H9 (cell line): ENCODE measurements at regions not wholly inside any gene's neighbourhood (a gene's known extent, or its start where the extent isn't known, plus 50 kb on each side); places are given as distances from the start of the nearest gene placed in this dataset.

Experiments
- DNase-seq: peaks from one replicate; pipeline ENCODE4 v3.0.0-alpha.2; 2017
- H2AFZ ChIP-seq: one replicate; pipeline ENCODE4 v1.6.1; 2013; ENCODE audit warnings: mild to moderate bottlenecking, low read length, control low read depth, moderate library complexity
- H2AK5ac ChIP-seq: 2 replicates; pipeline ENCODE4 v1.6.1; 2013; ENCODE audit warnings: low read length, control low read depth, mixed read lengths; ENCODE audit not compliant: insufficient read length
- H2BK120ac ChIP-seq: one replicate; pipeline ENCODE4 v1.6.1; 2013; ENCODE audit warnings: low read depth, mild to moderate bottlenecking, low read length, control low read depth, inconsistent platforms; ENCODE audit not compliant: poor library complexity, severe bottlenecking
- H2BK12ac ChIP-seq: 2 replicates; pipeline ENCODE4 v1.6.1; 2013; ENCODE audit warnings: low read length, control low read depth, mixed read lengths, low read depth; ENCODE audit not compliant: insufficient read length
- H2BK15ac ChIP-seq: 2 replicates; pipeline ENCODE4 v1.6.1; 2013; ENCODE audit warnings: low read depth, low read length, control low read depth
- H2BK20ac ChIP-seq: one replicate; pipeline ENCODE4 v1.6.1; 2013; ENCODE audit warnings: low read depth, mild to moderate bottlenecking, low read length, control low read depth, inconsistent platforms; ENCODE audit not compliant: poor library complexity, severe bottlenecking
- H2BK5ac ChIP-seq: 2 replicates; pipeline ENCODE4 v1.6.1; 2013; ENCODE audit warnings: low read length, control low read depth, mixed read lengths; ENCODE audit not compliant: insufficient read length
- H3K14ac ChIP-seq: 2 replicates; pipeline ENCODE4 v1.6.1; 2013; ENCODE audit warnings: low read length, control low read depth; ENCODE audit not compliant: insufficient read depth
- H3K18ac ChIP-seq: 2 replicates; pipeline ENCODE4 v1.6.1; 2013; ENCODE audit warnings: low read depth, mild to moderate bottlenecking, mixed read lengths, low read length, control low read depth; ENCODE audit not compliant: insufficient read length
- H3K23ac ChIP-seq: 2 replicates; pipeline ENCODE4 v1.6.1; 2013; ENCODE audit warnings: low read length, control low read depth, mixed read lengths, low read depth; ENCODE audit not compliant: insufficient read length
- H3K23me2 ChIP-seq: 2 replicates; pipeline ENCODE4 v1.6.1; 2013; ENCODE audit warnings: low read depth, mild to moderate bottlenecking, mixed read lengths, low read length, control low read depth; ENCODE audit not compliant: insufficient read length, poor library complexity, severe bottlenecking
- H3K27ac ChIP-seq: 2 replicates; pipeline ENCODE4 v1.5.1; 2013; ENCODE audit warnings: low read length, control low read depth, mixed read lengths, low read depth; ENCODE audit not compliant: insufficient read length
- H3K27me3 ChIP-seq: 2 replicates; pipeline ENCODE4 v1.6.1; 2013; ENCODE audit warnings: low read length, control low read depth, inconsistent platforms; ENCODE audit not compliant: insufficient read depth
- H3K4ac ChIP-seq: 2 replicates; pipeline ENCODE4 v1.6.1; 2013; ENCODE audit warnings: low read depth, mild to moderate bottlenecking, control low read depth, inconsistent platforms, low read length, moderate library complexity
- H3K4me1 ChIP-seq: 2 replicates; pipeline ENCODE4 v1.6.1; 2013; ENCODE audit warnings: low read length, control low read depth, inconsistent platforms; ENCODE audit not compliant: insufficient read depth
- H3K4me2 ChIP-seq: 2 replicates; pipeline ENCODE4 v1.6.1; 2013; ENCODE audit warnings: low read length, control low read depth, mixed read lengths; ENCODE audit not compliant: insufficient read length, insufficient read depth
- H3K56ac ChIP-seq: 2 replicates; pipeline ENCODE4 v1.6.1; 2013; ENCODE audit warnings: low read depth, mild to moderate bottlenecking, mixed read lengths, low read length, control low read depth; ENCODE audit not compliant: insufficient read length
- H3K79me1 ChIP-seq: 2 replicates; pipeline ENCODE4 v1.6.1; 2013; ENCODE audit warnings: low read depth, mild to moderate bottlenecking, moderate library complexity, low read length, control low read depth, inconsistent platforms; ENCODE audit not compliant: insufficient read depth, poor library complexity, severe bottlenecking
- H3K79me2 ChIP-seq: 2 replicates; pipeline ENCODE4 v1.6.1; 2013; ENCODE audit warnings: low read length, control low read depth, inconsistent platforms; ENCODE audit not compliant: insufficient read depth
- H3K9ac ChIP-seq: 2 replicates; pipeline ENCODE4 v1.6.1; 2013; ENCODE audit warnings: low read length, control low read depth, mixed read lengths; ENCODE audit not compliant: insufficient read length; ENCODE audit errors: extremely low read depth
- H3K9me3 ChIP-seq: one replicate; pipeline ENCODE4 v1.6.1; 2013; ENCODE audit warnings: low read depth, low read length, inconsistent platforms; ENCODE audit not compliant: control insufficient read depth
- H3T11ph ChIP-seq: one replicate; pipeline ENCODE4 v1.6.1; 2013; ENCODE audit warnings: mild to moderate bottlenecking, low read length, control low read depth, inconsistent platforms
- H4K20me1 ChIP-seq: one replicate; pipeline ENCODE4 v1.6.1; 2013; ENCODE audit not compliant: control insufficient read depth, insufficient read length, insufficient read depth
- H4K5ac ChIP-seq: 2 replicates; pipeline ENCODE4 v1.6.1; 2013; ENCODE audit warnings: low read depth, mild to moderate bottlenecking, mixed read lengths, low read length, control low read depth; ENCODE audit not compliant: insufficient read length
- H4K8ac ChIP-seq: replicated peaks from 2 replicates; pipeline ENCODE4 v1.6.1; 2013; ENCODE audit warnings: low read length, control low read depth, mixed read lengths, low read depth; ENCODE audit not compliant: insufficient read length
- H4K91ac ChIP-seq: 2 replicates; pipeline ENCODE4 v1.6.1; 2013; ENCODE audit warnings: low read depth, mild to moderate bottlenecking, moderate library complexity, mixed read lengths, low read length, control low read depth; ENCODE audit not compliant: insufficient read length
- H3K27ac Mint-ChIP-seq, 3 experiments: 2 replicates in 2 of 3; 3 replicates in 1 of 3; pipeline ENCODE4 v1.8.0; 2020 to 2021; ENCODE audit warnings: mixed read lengths in 3 of 3, mild to moderate bottlenecking in 1 of 3, moderate library complexity in 1 of 3
- H3K27me3 Mint-ChIP-seq: 2 replicates; pipeline ENCODE4 v1.8.0; 2021; ENCODE audit warnings: low read depth, mild to moderate bottlenecking, moderate library complexity, mixed read lengths
- H3K36me3 Mint-ChIP-seq, 3 experiments: 2 replicates in 2 of 3; 3 replicates in 1 of 3; pipeline ENCODE4 v1.8.0; 2020 to 2021; ENCODE audit warnings: low read depth in 3 of 3, mixed read lengths in 3 of 3; ENCODE audit not compliant: insufficient read depth in 1 of 3
- H3K4me1 Mint-ChIP-seq, 2 experiments: 2 replicates each; pipeline ENCODE4 v1.8.0; 2020; ENCODE audit warnings: mixed read lengths in 2 of 2
- H3K4me3 Mint-ChIP-seq, 2 experiments: 2 replicates in 1 of 2; 3 replicates in 1 of 2; pipeline ENCODE4 v1.8.0; 2020 to 2021; ENCODE audit warnings: mild to moderate bottlenecking in 2 of 2, mixed read lengths in 2 of 2, moderate library complexity in 1 of 2
- H3K9me3 Mint-ChIP-seq, 2 experiments: 2 replicates in 1 of 2; 3 replicates in 1 of 2; pipeline ENCODE4 v1.8.0; 2020; ENCODE audit warnings: mild to moderate bottlenecking in 2 of 2, mixed read lengths in 2 of 2, moderate library complexity in 1 of 2
- CTCF ChIP-seq: fragments of 200-600 bp; sonication (generic); conservative IDR thresholded peaks from 3 replicates; pipeline ENCODE4 v1.8.0; 2021; ENCODE audit warnings: antibody characterized with exemption, mild to moderate bottlenecking
- WGBS: extraction: QIAGEN DNeasy Blood & Tissue Kit; methylation state at CpG from one replicate; pipeline ENCODE4 v1.1.7; 2013; ENCODE audit warnings: missing lambda C conversion rate, low lambda C conversion rate, mixed read lengths; ENCODE audit not compliant: insufficient read length; ENCODE audit errors: extremely low coverage; 5-methylcytosine and 5-hydroxymethylcytosine counted together

- H3K36me3 Mint-ChIP-seq = peaks cover 10 to 16% (median 11%) of the 10 kb centered on the region in 3 experiments
- peaks cover 3% of the 10 kb centered on the region; the same call in 1 of the 2 replicates for H3K27me3 Mint-ChIP-seq
- no peak overlapping the region for H3K4me3 Mint-ChIP-seq
Observed at GRCh38 chr14:81871706-81872105, 338.1 kb upstream of the SEL1L start.

More at GRCh38 chr14:81871706-81872105, 338.1 kb upstream of the SEL1L start:
- Histone ChIP-seq H3K79me1 (no peaks in the 10 kb centered on the region), H4K91ac (no peak overlapping the region), H4K8ac (no peak overlapping the region), H2BK120ac (no peak overlapping the region), H3K9ac (no peak overlapping the region), H2BK12ac (no peak overlapping the region), H2AK5ac (no peak overlapping the region), H3K56ac (no peak overlapping the region), H3K79me2 (no peaks in the 10 kb centered on the region), H2BK20ac (no peak overlapping the region), H3K18ac (no peak overlapping the region), H3K23ac (no peak overlapping the region), H2BK15ac (no peak overlapping the region), H3T11ph (no peak overlapping the region), H3K27ac (no peak overlapping the region), H4K20me1 (no peaks in the 10 kb centered on the region), H3K4me2 (no peak overlapping the region), H3K9me3 (peaks cover 11% of the 10 kb centered on the region), H3K23me2 (no peaks in the 10 kb centered on the region), H2BK5ac (no peak overlapping the region), H3K4me1 (no peaks in the 10 kb centered on the region), H3K4ac (no peak overlapping the region), H3K27me3 (no peaks in the 10 kb centered on the region), H4K5ac (no peak overlapping the region), H3K14ac (no peak overlapping the region), H2AFZ (no peak overlapping the region)
- WGBS = no CpG with 5 or more reads among the region's 2 CpGs
- no peak for TF ChIP-seq CTCF
- DNase-seq = no peak
- Mint-ChIP-seq H3K4me1 (peaks cover 4 to 5% of the 10 kb centered on the region in 2 experiments; a peak in 3 of 4 replicates), H3K9me3 (peaks cover 19 to 21% of the 10 kb centered on the region in 2 experiments), H3K27ac (no peak overlapping the region)
